Type B pancreatic cell (in vitro differentiated cells): ENCODE measurements at regions not wholly inside any gene's neighbourhood (a gene's known extent, or its start where the extent isn't known, plus 50 kb on each side); places are given as distances from the start of the nearest gene placed in this dataset.
"Not testable (repeated sequence)": the region's sequence is repeated elsewhere in the genome, so short reads cannot be mapped to it uniquely, and the experiment has no call there.

Source experiments
- DNase-seq: peaks from one replicate; pipeline ENCODE4 v3.0.0; 2021; ENCODE audit warnings: mixed read lengths; ENCODE audit not compliant: unreplicated experiment; ENCODE audit errors: extremely low spot score
- H3K27ac Mint-ChIP-seq: 2 replicates; pipeline ENCODE4 v1.8.0; 2021; ENCODE audit warnings: mild to moderate bottlenecking, mixed read lengths
- H3K27me3 Mint-ChIP-seq: 2 replicates; pipeline ENCODE4 v1.8.0; 2021; ENCODE audit warnings: mixed read lengths
- H3K36me3 Mint-ChIP-seq: 2 replicates; pipeline ENCODE4 v1.8.0; 2021; ENCODE audit warnings: mixed read lengths
- H3K4me1 Mint-ChIP-seq: one replicate; pipeline ENCODE4 v1.8.0; 2021; ENCODE audit warnings: mixed read lengths; ENCODE audit not compliant: unreplicated experiment
- H3K4me3 Mint-ChIP-seq: 2 replicates; pipeline ENCODE4 v1.8.0; 2021; ENCODE audit warnings: mild to moderate bottlenecking, mixed read lengths
- H3K9me3 Mint-ChIP-seq: 2 replicates; pipeline ENCODE4 v1.8.0; 2021; ENCODE audit warnings: mixed read lengths
- CTCF ChIP-seq: fragments of 200-600 bp; sonication (generic); conservative IDR thresholded peaks from 2 replicates; pipeline ENCODE4 v1.5.0; 2021; ENCODE audit warnings: antibody characterized with exemption, mild to moderate bottlenecking

- DNase-seq, H3K27ac Mint-ChIP-seq, H3K27me3 Mint-ChIP-seq, H3K9me3 Mint-ChIP-seq, H3K36me3 Mint-ChIP-seq, H3K4me1 Mint-ChIP-seq, H3K4me3 Mint-ChIP-seq: not testable (repeated sequence)
Measured at GRCh38 chr1:228611707-228612106, 123.6 kb upstream of the RHOU start.

GRCh38 chr1:228622002-228622716 is 113.1 kb upstream of the RHOU start:
- not testable (repeated sequence) for H3K27me3 Mint-ChIP-seq, H3K27ac Mint-ChIP-seq

GRCh38 chr1:228626481-228626880 is 108.8 kb upstream of the RHOU start:
- not testable (repeated sequence) for DNase-seq, H3K4me1 Mint-ChIP-seq, H3K9me3 Mint-ChIP-seq, H3K27me3 Mint-ChIP-seq, H3K27ac Mint-ChIP-seq, H3K4me3 Mint-ChIP-seq, H3K36me3 Mint-ChIP-seq

More at GRCh38 chr1:228622002-228622716, 113.1 kb upstream of the RHOU start:
- not testable (repeated sequence) for H3K9me3 Mint-ChIP-seq, DNase-seq, H3K36me3 Mint-ChIP-seq, H3K4me3 Mint-ChIP-seq, H3K4me1 Mint-ChIP-seq

GRCh38 chr1:228632858-228633257 is 102.4 kb upstream of the RHOU start:
- H3K4me3 Mint-ChIP-seq, DNase-seq, H3K36me3 Mint-ChIP-seq, H3K9me3 Mint-ChIP-seq, H3K27ac Mint-ChIP-seq, H3K27me3 Mint-ChIP-seq, H3K4me1 Mint-ChIP-seq: not testable (repeated sequence)

- not testable (repeated sequence) for H3K4me1 Mint-ChIP-seq, H3K36me3 Mint-ChIP-seq, H3K4me3 Mint-ChIP-seq, H3K9me3 Mint-ChIP-seq, H3K27me3 Mint-ChIP-seq, H3K27ac Mint-ChIP-seq
- DNase-seq: peak; percentile 88
Measured at GRCh38 chr1:228635304-228635703, 100.0 kb upstream of the RHOU start.

GRCh38 chr1:228637529-228637928 is 97.8 kb upstream of the RHOU start:
- H3K4me1 Mint-ChIP-seq, DNase-seq, H3K4me3 Mint-ChIP-seq, H3K27ac Mint-ChIP-seq, H3K9me3 Mint-ChIP-seq, H3K36me3 Mint-ChIP-seq, H3K27me3 Mint-ChIP-seq: not testable (repeated sequence)

GRCh38 chr1:228646717-228647522 is 88.4 kb upstream of the RHOU start:
- DNase-seq: no peak
- Mint-ChIP-seq H3K9me3 (no peaks in the 10 kb centered on the region), H3K36me3 (no peaks in the 10 kb centered on the region), H3K4me1 (peaks cover 23% of the 10 kb centered on the region), H3K27ac (peak overlapping the region; percentile 98), H3K27me3 (peaks cover 34% of the 10 kb centered on the region), H3K4me3 (peak overlapping the region; percentile 98)
- no peak for TF ChIP-seq CTCF

GRCh38 chr1:228647523-228648444 is 87.5 kb upstream of the RHOU start:
- H3K4me3 Mint-ChIP-seq: peak overlapping the region; percentile 98
- peak overlapping the region; percentile 98 for H3K27ac Mint-ChIP-seq
- H3K27me3 Mint-ChIP-seq: peaks cover 34% of the 10 kb centered on the region
- peaks cover 23% of the 10 kb centered on the region for H3K4me1 Mint-ChIP-seq
- DNase-seq: peak; percentile 73
- no peak for TF ChIP-seq CTCF
- no peaks in the 10 kb centered on the region for H3K36me3 Mint-ChIP-seq
- H3K9me3 Mint-ChIP-seq: no peaks in the 10 kb centered on the region
